PC-9 (cell line): ENCODE measurements at regions not wholly inside any gene's neighbourhood (a gene's known extent, or its start where the extent isn't known, plus 50 kb on each side); places are given as distances from the start of the nearest gene placed in this dataset.

Experiments
- BruUV-seq: library from RNA; stranded (reverse); fragments of 400-500 nt; replicated peaks from 2 replicates; lab custom pipeline; 2021; lab: Mats Ljungman, UMichigan
- CTCF ChIA-PET: fragments of 300-600 bp; sonication (Branson Sonifier 250); formaldehyde crosslinking; loops from one replicate; lab custom pipeline; 2022; ENCODE audit warnings: antibody characterized with exemption; lab: Charles Lee
- POLR2A ChIA-PET: fragments of 300-600 bp; sonication (Branson Sonifier 250); formaldehyde crosslinking; loops from one replicate; lab custom pipeline; 2022; ENCODE audit warnings: antibody characterized with exemption; ENCODE audit not compliant: unreplicated experiment; lab: Charles Lee
- DNase-seq, 2 experiments: peaks; one replicate each; pipeline versions ENCODE4 v3.0.0 to v3.0.0-alpha.2; 2015 to 2022; ENCODE audit warnings: mixed read lengths in 1 of 2
- H2AFZ ChIP-seq: fragments of 200-600 bp; sonication (generic); 2 replicates; pipeline ENCODE4 v1.8.1; 2017; ENCODE audit warnings: antibody characterized with exemption
- H3F3A ChIP-seq: fragments of 200-600 bp; sonication (generic); 2 replicates; pipeline ENCODE4 v1.8.1; 2017; ENCODE audit warnings: antibody characterized with exemption, mild to moderate bottlenecking, low read depth; ENCODE audit not compliant: insufficient read depth
- H3K27ac ChIP-seq: fragments of 200-600 bp; sonication (generic); 2 replicates; pipeline ENCODE4 v1.6.1; 2016; ENCODE audit warnings: mixed run types
- H3K27me3 ChIP-seq: fragments of 200-600 bp; sonication (generic); 2 replicates; pipeline ENCODE4 v1.6.1; 2016; ENCODE audit warnings: low read depth, mixed run types; ENCODE audit not compliant: insufficient read depth
- H3K36me3 ChIP-seq: fragments of 200-600 bp; sonication (generic); 2 replicates; pipeline ENCODE4 v1.6.1; 2016; ENCODE audit warnings: low read depth, mixed run types
- H3K4me1 ChIP-seq: fragments of 200-600 bp; sonication (generic); replicated peaks from 2 replicates; pipeline ENCODE4 v1.6.1; 2016; ENCODE audit warnings: mixed run types; ENCODE audit not compliant: insufficient read depth
- H3K4me2 ChIP-seq: fragments of 200-600 bp; sonication (generic); 2 replicates; pipeline ENCODE4 v1.6.1; 2017; ENCODE audit warnings: mixed run types
- H3K4me3 ChIP-seq: fragments of 200-600 bp; sonication (generic); 2 replicates; pipeline ENCODE4 v1.6.1; 2016; ENCODE audit warnings: mixed run types
- H3K79me2 ChIP-seq: fragments of 200-600 bp; sonication (generic); 2 replicates; pipeline ENCODE4 v1.6.1; 2017; ENCODE audit warnings: low read depth, mixed run types
- H3K9me2 ChIP-seq: fragments of 200-600 bp; sonication (generic); 2 replicates; pipeline ENCODE4 v1.8.1; 2017; ENCODE audit warnings: mild to moderate bottlenecking; ENCODE audit not compliant: insufficient read depth
- H3K9me3 ChIP-seq: fragments of 200-600 bp; sonication (generic); 2 replicates; pipeline ENCODE4 v1.8.1; 2016; ENCODE audit warnings: low read depth; ENCODE audit not compliant: insufficient read depth
- H4K20me1 ChIP-seq: fragments of 200-600 bp; sonication (generic); 2 replicates; pipeline ENCODE4 v1.8.1; 2017; ENCODE audit not compliant: insufficient read depth
- CTCF ChIP-seq: fragments of 200-600 bp; sonication (generic); conservative IDR thresholded peaks from 2 replicates; pipeline ENCODE4 v1.6.1; 2017; ENCODE audit warnings: mixed run types, antibody characterized with exemption, mild to moderate bottlenecking, moderate library complexity
- EZH2 ChIP-seq: fragments of 200-600 bp; sonication (generic); IDR thresholded peaks from 2 replicates; pipeline ENCODE4 v1.8.0; 2017; ENCODE audit warnings: antibody characterized with exemption, low read depth
- intact Hi-C: fragments of 100-400 bp; cut with micrococcal nuclease; formaldehyde crosslinking; loops from one replicate; pipeline ENCODE4 v1.10.0; 2022; ENCODE audit not compliant: unreplicated experiment

DNA sequence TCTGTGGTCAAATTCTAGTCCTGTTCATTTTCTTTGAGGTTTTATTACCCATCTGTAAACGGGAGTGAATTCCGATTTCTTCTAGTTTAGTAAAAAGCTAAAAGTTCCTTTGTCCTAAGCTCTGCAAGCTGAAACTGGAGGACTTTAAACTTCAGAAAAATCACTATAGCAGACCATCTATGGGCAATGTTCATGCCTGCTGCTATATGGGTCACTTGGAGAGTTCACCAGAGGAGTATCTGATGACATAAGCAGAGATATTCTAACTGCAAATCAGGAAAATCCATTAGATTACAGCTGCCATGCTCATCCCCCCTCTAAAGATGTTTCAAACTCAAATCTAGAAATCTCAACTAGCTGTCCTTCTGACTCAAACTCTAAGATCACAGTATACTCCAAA lies 193.0 kb upstream of the RTL1 start:
- Histone ChIP-seq H4K20me1 (no peaks in the 10 kb centered on the region), H3K4me3 (no peak overlapping the region), H3K9me2 (no peaks in the 10 kb centered on the region), H3K4me2 (no peak overlapping the region), H3K79me2 (no peaks in the 10 kb centered on the region), H3K27ac (no peak overlapping the region), H2AFZ (no peak overlapping the region), H3K9me3 (no peaks in the 10 kb centered on the region; the same call in 1 of the 2 replicates), H3K36me3 (no peaks in the 10 kb centered on the region), H3F3A (no peaks in the 10 kb centered on the region), H3K27me3 (no peaks in the 10 kb centered on the region), H3K4me1 (0 out of 2 replicates have a peak, but pooled peaks cover 4% of the 10 kb centered on the region)
- CTCF ChIA-PET = no interaction called here
- POLR2A ChIA-PET = no interaction called here
- intact Hi-C loops = no loop called here
- no peak for DNase-seq
- TF ChIP-seq CTCF = no peak
- no TSS peak for BruUV-seq

GRCh38 chr14:101097109-101097793 lies 193.7 kb upstream of the RTL1 start:
- intact Hi-C loops = no loop called here
- DNase-seq = no peak
- ChIA-PET CTCF (no interaction called here), POLR2A (no interaction called here)
- TF ChIP-seq EZH2 = no peak
- Histone ChIP-seq H3K9me3 (no peaks in the 10 kb centered on the region; the same call in 1 of the 2 replicates), H3K79me2 (no peaks in the 10 kb centered on the region), H2AFZ (no peak overlapping the region), H3K27ac (no peak overlapping the region), H3F3A (no peaks in the 10 kb centered on the region), H3K4me3 (no peak overlapping the region), H3K27me3 (no peaks in the 10 kb centered on the region), H4K20me1 (no peaks in the 10 kb centered on the region), H3K4me2 (no peak overlapping the region), H3K36me3 (no peaks in the 10 kb centered on the region), H3K9me2 (no peaks in the 10 kb centered on the region), H3K4me1 (0 out of 2 replicates have a peak, but pooled peaks cover 4% of the 10 kb centered on the region)
- no TSS peak for BruUV-seq

- no peak for TF ChIP-seq EZH2
- TF ChIP-seq CTCF = no peak
- Histone ChIP-seq H3K27me3 (no peaks in the 10 kb centered on the region), H4K20me1 (no peaks in the 10 kb centered on the region), H3K9me3 (no peaks in the 10 kb centered on the region; the same call in 1 of the 2 replicates), H3K36me3 (no peaks in the 10 kb centered on the region), H3K4me3 (no peak overlapping the region), H3K4me2 (no peak overlapping the region), H3K27ac (no peak overlapping the region), H3F3A (no peaks in the 10 kb centered on the region), H2AFZ (no peak overlapping the region), H3K79me2 (no peaks in the 10 kb centered on the region), H3K9me2 (no peaks in the 10 kb centered on the region), H3K4me1 (0 out of 2 replicates have a peak, but pooled peaks cover 4% of the 10 kb centered on the region)
- intact Hi-C loops = no loop called here
- BruUV-seq = no TSS peak
- ChIA-PET CTCF (no interaction called here), POLR2A (no interaction called here)
- DNase-seq = no peak
Observed at GRCh38 chr14:101098177-101098576, 194.7 kb upstream of the RTL1 start.
